NCI-H69 (cell line): ENCODE measurements at regions not wholly inside any gene's neighbourhood (a gene's known extent, or its start where the extent isn't known, plus 50 kb on each side); places are given as distances from the start of the nearest gene placed in this dataset.
A peak's percentile ranks its signal among the peaks of the same experiment; 100 is the strongest.
"Not testable (repeated sequence)": the region's sequence is repeated elsewhere in the genome, so short reads cannot be mapped to it uniquely, and the experiment has no call there.

Source experiments
- DNase-seq: peaks from one replicate; lab custom pipeline; 2025; lab: John Stamatoyannopoulos, UW

- peak; percentile 8 for DNase-seq
Measured at GRCh38 chr4:29708473-29708872, 1011.7 kb upstream of the PCDH7 start.

- DNase-seq: no peak
Measured at GRCh38 chr4:29710519-29710918, 1009.6 kb upstream of the PCDH7 start.

- DNase-seq: no peak
Measured at GRCh38 chr4:29711226-29711625, 1008.9 kb upstream of the PCDH7 start.

- DNase-seq: no peak
Measured at GRCh38 chr4:29717287-29718057, 1002.7 kb upstream of the PCDH7 start.

GRCh38 chr4:29718136-29718535, 1002.0 kb upstream of the PCDH7 start:
- no peak for DNase-seq

- no peak for DNase-seq
Measured at GRCh38 chr4:29722253-29722652, 997.9 kb upstream of the PCDH7 start.

- DNase-seq: no peak
Measured at GRCh38 chr4:29726938-29727337, 993.2 kb upstream of the PCDH7 start.

GRCh38 chr4:29734343-29735213, 985.6 kb upstream of the PCDH7 start:
- no peak for DNase-seq

- DNase-seq: no peak
Measured at GRCh38 chr4:29756966-29757365, 963.2 kb upstream of the PCDH7 start.

- DNase-seq: no peak
Measured at GRCh38 chr4:29762151-29762550, 958.0 kb upstream of the PCDH7 start.

- peak; percentile 8 for DNase-seq
Measured at GRCh38 chr4:29770627-29771026, 949.5 kb upstream of the PCDH7 start.

GRCh38 chr4:29788123-29788522, 932.0 kb upstream of the PCDH7 start:
- DNase-seq: not testable (repeated sequence)

GRCh38 chr4:29805245-29805644, 914.9 kb upstream of the PCDH7 start:
- DNase-seq: peak; percentile 39

- DNase-seq: peak; percentile 26
Measured at GRCh38 chr4:29805916-29806480, 914.2 kb upstream of the PCDH7 start.

GRCh38 chr4:29817961-29818360, 902.2 kb upstream of the PCDH7 start:
- peak; percentile 54 for DNase-seq

- DNase-seq: no peak
Measured at GRCh38 chr4:29829067-29829466, 891.1 kb upstream of the PCDH7 start.

GRCh38 chr4:29852537-29852936, 867.6 kb upstream of the PCDH7 start:
- DNase-seq: peak; percentile 88

GRCh38 chr4:29853833-29854232, 866.3 kb upstream of the PCDH7 start:
- DNase-seq: peak; percentile 92

- DNase-seq: no peak
Measured at GRCh38 chr4:29861307-29861706, 858.9 kb upstream of the PCDH7 start.

GRCh38 chr4:29867412-29867811, 852.8 kb upstream of the PCDH7 start:
- DNase-seq: no peak

GRCh38 chr4:29900336-29900735, 819.8 kb upstream of the PCDH7 start:
- DNase-seq: no peak

- DNase-seq: no peak
Measured at GRCh38 chr4:29908276-29908675, 811.9 kb upstream of the PCDH7 start.

GRCh38 chr4:29927895-29928294, 792.3 kb upstream of the PCDH7 start:
- no peak for DNase-seq
